ENCODE measurements at regions not wholly inside any gene's neighbourhood (a gene's known extent, or its start where the extent isn't known, plus 50 kb on each side); places are given as distances from the start of the nearest gene placed in this dataset.

- no peak overlapping the region for H3K27ac ChIP-seq
- 75 to 91% (median 88%) methylated on average over 3 of the region's 3 CpGs for WGBS, 5 donors
- intact Hi-C loops (cut with DNase I; ENCODE audit: low total_unique reads): no loop called here
- no peaks in the 10 kb centered on the region for H3K9me3 ChIP-seq
- DNase-seq: no peak
- H3K4me1 ChIP-seq: no peaks in the 10 kb centered on the region
- no peaks in the 10 kb centered on the region for H3K36me3 ChIP-seq
- no peaks in the 10 kb centered on the region for H3K27me3 ChIP-seq
- H3K4me3 ChIP-seq: no peak overlapping the region
- TF ChIP-seq CTCF (IDR thresholded peaks at IDR 0.05) (no peak), EP300 (IDR thresholded peaks at IDR 0.05) (no peak), POLR2A (IDR thresholded peaks at IDR 0.05) (no peak), POLR2AphosphoS5 (IDR thresholded peaks at IDR 0.05) (no peak)
These were observed 137.3 kb downstream of the HTR1B start for GRCh38 chr6:77326029-77326428.

DNA sequence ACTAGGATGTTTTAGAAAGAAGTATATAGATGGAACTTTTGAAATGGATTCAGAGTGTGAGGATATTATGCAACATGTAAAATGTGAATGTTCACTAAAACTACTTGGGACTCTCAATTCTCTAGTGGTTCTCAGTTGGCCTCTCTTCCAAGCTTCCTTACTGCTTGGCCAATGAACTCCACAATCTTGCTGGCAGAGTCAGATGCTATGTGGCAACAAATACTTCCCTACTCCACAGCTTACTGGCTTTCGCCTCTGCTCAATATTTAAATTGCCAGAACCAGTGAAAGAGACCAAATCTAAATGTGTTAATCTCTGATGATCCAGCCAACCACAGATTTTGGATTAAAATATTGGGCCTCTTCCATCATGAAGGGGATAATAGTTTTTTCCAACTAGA, 138.4 kb downstream of the HTR1B start:
- Histone ChIP-seq H3K9me3 (no peaks in the 10 kb centered on the region), H3K27me3 (no peaks in the 10 kb centered on the region), H3K4me3 (no peak overlapping the region), H3K4me1 (no peaks in the 10 kb centered on the region), H3K27ac (no peak overlapping the region), H3K36me3 (no peaks in the 10 kb centered on the region)
- peak in 1 of 2 donors; percentile 8 for DNase-seq
- intact Hi-C loops (cut with DNase I; ENCODE audit: low total_unique reads): no loop called here
- TF ChIP-seq CTCF (IDR thresholded peaks at IDR 0.05) (no peak), EP300 (IDR thresholded peaks at IDR 0.05) (no peak), POLR2A (IDR thresholded peaks at IDR 0.05) (no peak), POLR2AphosphoS5 (IDR thresholded peaks at IDR 0.05) (no peak)
- WGBS, 5 donors: 84 to 93% (median 91%) methylated on average over 1 of the region's 1 CpG

DNA sequence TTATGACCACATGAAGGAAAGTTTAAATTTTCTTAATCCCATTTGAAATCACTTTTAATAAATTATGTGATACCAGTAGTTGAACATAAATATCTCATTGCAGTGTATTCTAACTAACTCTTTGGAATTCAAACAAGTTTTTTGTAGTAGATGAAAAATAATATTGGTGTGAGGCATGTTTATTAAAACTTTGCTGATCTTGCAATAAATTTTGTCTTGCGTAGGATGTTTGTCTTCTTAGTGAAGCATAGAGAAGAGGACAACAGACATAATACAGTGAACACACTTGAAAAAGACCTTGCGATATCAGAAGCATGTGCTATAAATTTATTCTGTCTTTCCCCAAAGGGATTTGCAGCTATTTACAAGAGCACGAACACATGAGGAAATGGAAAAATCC, 140.7 kb downstream of the HTR1B start:
- H3K36me3 ChIP-seq: no peaks in the 10 kb centered on the region
- H3K27ac ChIP-seq: no peak overlapping the region
- no peaks in the 10 kb centered on the region for H3K4me1 ChIP-seq
- TF ChIP-seq POLR2A (IDR thresholded peaks at IDR 0.05): no peak
- TF ChIP-seq POLR2AphosphoS5 (IDR thresholded peaks at IDR 0.05): no peak
- TF ChIP-seq EP300 (IDR thresholded peaks at IDR 0.05): no peak
- no peak for TF ChIP-seq CTCF (IDR thresholded peaks at IDR 0.05)
- H3K27me3 ChIP-seq: no peaks in the 10 kb centered on the region
- no peak for DNase-seq
- H3K4me3 ChIP-seq: no peak overlapping the region
- 81 to 91% (median 87%) methylated on average over 3 of the region's 3 CpGs for WGBS, 5 donors
- intact Hi-C loops (cut with DNase I; ENCODE audit: low total_unique reads): no loop called here
- H3K9me3 ChIP-seq: no peaks in the 10 kb centered on the region

DNA sequence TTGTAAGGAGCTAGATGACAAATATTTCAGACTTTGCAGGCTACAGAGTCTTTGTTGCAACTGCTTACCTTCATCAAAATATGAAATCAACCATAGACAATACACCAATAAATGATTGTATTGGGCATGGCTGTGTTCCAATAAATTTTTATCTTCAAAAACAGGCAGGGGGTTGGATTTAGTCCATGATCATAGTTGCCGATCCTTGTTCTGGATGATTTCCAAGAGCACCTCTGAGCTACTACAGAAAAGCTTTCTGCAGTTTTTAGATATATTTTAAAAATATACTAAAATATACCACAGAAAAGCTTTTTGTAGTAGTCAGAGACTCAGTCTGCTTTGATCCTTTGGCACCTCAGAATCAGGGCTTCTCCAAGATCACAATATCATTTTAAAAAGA, 145.0 kb downstream of the HTR1B start:
- WGBS, 5 donors: 23 to 55% (median 33%) methylated on average over 1 of the region's 1 CpG
- no peak for DNase-seq
- no peaks in the 10 kb centered on the region for H3K9me3 ChIP-seq
- no peaks in the 10 kb centered on the region for H3K27me3 ChIP-seq
- no peak for TF ChIP-seq CTCF (IDR thresholded peaks at IDR 0.05)
- no peak for TF ChIP-seq EP300 (IDR thresholded peaks at IDR 0.05)
- no peak for TF ChIP-seq POLR2AphosphoS5 (IDR thresholded peaks at IDR 0.05)
- no peak for TF ChIP-seq POLR2A (IDR thresholded peaks at IDR 0.05)
- H3K4me1 ChIP-seq: no peaks in the 10 kb centered on the region
- intact Hi-C loops (cut with DNase I; ENCODE audit: low total_unique reads): no loop called here
- no peak overlapping the region for H3K4me3 ChIP-seq
- H3K27ac ChIP-seq: no peak overlapping the region
- H3K36me3 ChIP-seq: no peaks in the 10 kb centered on the region
